Brain microvascular endothelial cell (primary cell): ENCODE measurements at regions not wholly inside any gene's neighbourhood (a gene's known extent, or its start where the extent isn't known, plus 50 kb on each side); places are given as distances from the start of the nearest gene placed in this dataset.
A peak's percentile ranks its signal among the peaks of the same experiment; 100 is the strongest.

ENCODE experiments used
- DNase-seq: peaks from one replicate; pipeline ENCODE4 v3.0.0-alpha.2; 2020
- H3K27ac ChIP-seq: fragments of 250-450 bp; sonication (Bioruptor Pico); 2 replicates; pipeline ENCODE4 v1.5.1; 2020; ENCODE audit warnings: mild to moderate bottlenecking, moderate library complexity
- H3K27me3 ChIP-seq: fragments of 250-450 bp; sonication (Bioruptor Pico); replicated peaks from 2 replicates; pipeline ENCODE4 v1.5.1; 2020; ENCODE audit warnings: mild to moderate bottlenecking
- H3K36me3 ChIP-seq: fragments of 250-450 bp; sonication (Bioruptor Pico); replicated peaks from 2 replicates; pipeline ENCODE4 v1.5.1; 2020; ENCODE audit warnings: mild to moderate bottlenecking
- H3K4me3 ChIP-seq: 2 replicates; pipeline ENCODE4 v1.5.1; 2011; ENCODE audit warnings: low read depth, mild to moderate bottlenecking, control low read depth, low read length, moderate library complexity
- in situ Hi-C: cut with HindIII; loops from 2 replicates; pipeline ENCODE4 v1.10.0; 2017; ENCODE audit warnings: low sequenced_read_pairs, low pct_ligation_motif_present
- TF ChIP-seq, protein P1 (sequence below): IDR thresholded peaks from 2 replicates; pipeline ENCODE4 v1.5.1; 2011; ENCODE audit warnings: low read depth, mild to moderate bottlenecking, moderate library complexity, low read length, control low read depth, inconsistent platforms; ENCODE audit errors: missing control alignments

DNA sequence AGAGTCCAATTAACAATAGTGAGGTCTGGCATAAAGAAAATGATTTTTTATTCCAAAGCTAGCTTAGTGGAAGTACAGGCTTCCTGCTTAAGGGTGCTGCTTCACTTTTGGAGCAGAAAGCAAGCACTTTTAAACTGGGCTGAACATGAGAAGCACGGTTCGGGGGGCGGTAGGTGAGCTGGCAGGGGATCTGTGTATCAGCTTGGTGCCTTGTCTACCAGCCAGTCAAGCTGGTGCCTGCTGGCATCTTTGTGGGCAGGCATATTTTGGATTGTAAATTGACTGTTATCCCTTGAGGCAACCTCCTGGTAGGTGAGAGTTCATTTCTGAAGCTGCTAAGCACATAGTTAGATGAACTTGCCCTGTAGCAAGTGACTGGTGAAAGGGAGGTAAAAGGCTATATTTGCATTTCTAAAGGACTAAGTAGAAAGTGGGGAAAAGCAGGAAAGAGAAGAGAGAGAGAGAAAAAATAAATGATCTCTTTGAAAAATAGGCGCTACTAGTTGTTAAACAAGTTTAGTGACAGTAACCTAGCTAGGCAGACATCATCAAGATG, 121.1 kb upstream of the SYT10 start:
- TF ChIP-seq, protein P1, sequence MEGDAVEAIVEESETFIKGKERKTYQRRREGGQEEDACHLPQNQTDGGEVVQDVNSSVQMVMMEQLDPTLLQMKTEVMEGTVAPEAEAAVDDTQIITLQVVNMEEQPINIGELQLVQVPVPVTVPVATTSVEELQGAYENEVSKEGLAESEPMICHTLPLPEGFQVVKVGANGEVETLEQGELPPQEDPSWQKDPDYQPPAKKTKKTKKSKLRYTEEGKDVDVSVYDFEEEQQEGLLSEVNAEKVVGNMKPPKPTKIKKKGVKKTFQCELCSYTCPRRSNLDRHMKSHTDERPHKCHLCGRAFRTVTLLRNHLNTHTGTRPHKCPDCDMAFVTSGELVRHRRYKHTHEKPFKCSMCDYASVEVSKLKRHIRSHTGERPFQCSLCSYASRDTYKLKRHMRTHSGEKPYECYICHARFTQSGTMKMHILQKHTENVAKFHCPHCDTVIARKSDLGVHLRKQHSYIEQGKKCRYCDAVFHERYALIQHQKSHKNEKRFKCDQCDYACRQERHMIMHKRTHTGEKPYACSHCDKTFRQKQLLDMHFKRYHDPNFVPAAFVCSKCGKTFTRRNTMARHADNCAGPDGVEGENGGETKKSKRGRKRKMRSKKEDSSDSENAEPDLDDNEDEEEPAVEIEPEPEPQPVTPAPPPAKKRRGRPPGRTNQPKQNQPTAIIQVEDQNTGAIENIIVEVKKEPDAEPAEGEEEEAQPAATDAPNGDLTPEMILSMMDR = no peak
- in situ Hi-C loops = no loop called here
- Histone ChIP-seq H3K27me3 (no peaks in the 10 kb centered on the region), H3K4me3 (no peak overlapping the region), H3K36me3 (no peaks in the 10 kb centered on the region), H3K27ac (no peak overlapping the region)
- no peak for DNase-seq

DNA sequence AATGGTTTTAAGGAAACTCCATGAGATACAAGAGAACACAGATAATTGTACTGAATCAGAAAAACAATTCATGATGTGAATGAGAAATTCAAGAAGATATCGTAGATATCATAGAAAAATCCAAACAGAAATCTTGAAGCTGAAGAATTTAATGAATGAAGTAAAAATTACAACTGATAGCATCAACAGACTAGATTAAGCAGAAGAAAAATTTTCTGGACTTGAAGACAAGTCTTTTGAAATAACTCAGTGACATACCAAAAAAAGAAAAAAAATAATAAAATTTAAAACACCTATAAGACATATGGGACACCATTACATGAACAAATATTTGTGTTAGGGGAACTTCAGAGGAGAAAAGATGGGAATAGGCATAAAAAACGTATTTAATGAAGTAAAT, 122.8 kb upstream of the SYT10 start:
- Histone ChIP-seq H3K4me3 (no peak overlapping the region), H3K27me3 (no peaks in the 10 kb centered on the region), H3K36me3 (no peaks in the 10 kb centered on the region), H3K27ac (no peak overlapping the region)
- TF ChIP-seq, protein P1 = no peak
- in situ Hi-C loops = no loop called here
- DNase-seq = no peak

DNA sequence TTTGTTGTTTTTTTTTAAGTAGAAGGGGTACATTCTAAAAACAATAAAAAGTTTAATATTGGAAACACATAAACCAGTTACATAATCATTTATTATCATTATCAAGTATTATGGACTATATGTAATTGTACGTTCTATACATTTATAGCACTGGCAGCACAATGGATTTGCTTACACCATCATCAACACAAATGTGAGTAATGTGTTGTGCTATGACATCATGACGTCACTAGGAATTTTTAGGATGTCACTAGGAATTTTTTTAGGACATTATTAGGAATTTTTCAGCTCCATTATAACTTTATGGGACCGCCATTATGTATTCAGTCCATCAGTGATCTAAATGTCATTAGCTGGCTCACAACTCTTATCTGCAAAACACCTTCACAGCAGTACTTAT, 126.8 kb upstream of the SYT10 start:
- Histone ChIP-seq H3K27me3 (no peaks in the 10 kb centered on the region), H3K36me3 (no peaks in the 10 kb centered on the region), H3K27ac (no peak overlapping the region), H3K4me3 (no peak overlapping the region)
- in situ Hi-C loops = no loop called here
- TF ChIP-seq, protein P1 = no peak
- DNase-seq = no peak

DNA sequence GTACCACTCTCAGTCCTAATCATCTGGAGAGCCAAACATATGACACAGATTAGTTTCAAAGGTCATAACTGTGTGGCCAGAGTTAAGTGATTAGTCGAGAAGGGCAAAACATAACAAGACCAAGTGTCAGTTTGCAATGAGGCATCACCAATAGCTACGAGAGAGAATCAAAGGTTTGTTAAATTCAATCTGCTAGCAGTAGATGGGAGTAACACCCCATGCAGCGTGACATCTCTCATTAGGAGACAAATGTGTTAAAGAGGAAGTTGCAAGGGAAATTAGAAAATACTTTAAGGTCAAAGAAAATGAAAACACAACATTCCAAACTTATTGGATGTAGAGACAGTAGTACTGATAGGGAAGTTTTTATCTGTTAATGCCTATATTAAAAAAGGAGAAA, 135.7 kb upstream of the SYT10 start:
- Histone ChIP-seq H3K4me3 (no peak overlapping the region), H3K27ac (no peak overlapping the region), H3K27me3 (no peaks in the 10 kb centered on the region), H3K36me3 (no peaks in the 10 kb centered on the region)
- TF ChIP-seq, protein P1 = no peak
- no peak for DNase-seq
- in situ Hi-C loops = no loop called here

DNA sequence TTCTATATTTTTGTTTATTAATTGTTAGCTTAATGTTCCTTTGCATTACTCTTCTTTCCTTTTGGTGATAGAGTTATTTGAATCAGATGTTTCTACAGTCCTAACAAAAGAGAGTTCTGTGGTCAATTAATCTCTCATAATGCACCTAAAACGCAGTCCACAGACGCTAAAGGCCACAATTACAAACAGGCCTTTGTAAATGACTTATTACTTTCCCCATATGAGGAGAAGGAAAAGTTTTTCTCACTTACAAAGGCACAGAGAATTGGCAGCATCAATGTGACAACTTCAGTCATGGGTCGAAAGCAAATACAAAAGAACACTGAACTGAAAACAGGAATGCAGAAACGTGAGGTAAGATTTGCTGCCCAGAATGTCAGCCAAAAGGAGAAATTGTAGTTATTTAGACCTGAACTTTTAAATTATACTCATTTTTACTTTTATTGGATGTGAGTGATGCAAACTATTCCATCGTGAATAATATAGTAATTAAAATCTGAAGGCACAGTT, 142.0 kb upstream of the SYT10 start:
- Histone ChIP-seq H3K27me3 (no peaks in the 10 kb centered on the region), H3K4me3 (no peak overlapping the region), H3K36me3 (no peaks in the 10 kb centered on the region), H3K27ac (no peak overlapping the region)
- no peak for DNase-seq
- TF ChIP-seq, protein P1 = no peak
- in situ Hi-C loops = no loop called here

DNA sequence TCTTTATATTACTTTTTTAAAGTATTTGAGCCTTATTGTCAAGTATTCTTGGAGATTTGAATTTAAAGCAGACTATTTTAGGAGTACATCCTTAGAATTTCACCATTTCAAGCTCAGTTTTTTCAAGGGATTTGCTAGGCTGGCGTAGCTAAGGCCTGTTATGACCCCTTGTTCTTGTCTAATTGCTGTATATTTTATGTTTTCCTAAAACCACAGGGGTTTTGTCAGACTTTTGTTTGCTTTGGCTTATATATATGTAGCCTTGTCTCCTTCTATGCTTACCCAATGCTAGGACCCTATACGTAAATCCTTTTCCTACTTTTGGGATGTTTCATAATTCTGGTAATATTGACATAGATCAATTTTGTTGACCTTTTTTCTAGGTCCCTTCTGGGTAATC, 147.0 kb upstream of the SYT10 start:
- no peak for DNase-seq
- H3K36me3 ChIP-seq = no peaks in the 10 kb centered on the region
- H3K4me3 ChIP-seq = no peak overlapping the region
- peak overlapping the region; percentile 30 for H3K27ac ChIP-seq
- TF ChIP-seq, protein P1 = no peak
- H3K27me3 ChIP-seq = no peaks in the 10 kb centered on the region
- in situ Hi-C loops = no loop called here
